ENCODE measurements at regions not wholly inside any gene's neighbourhood (a gene's known extent, or its start where the extent isn't known, plus 50 kb on each side); places are given as distances from the start of the nearest gene placed in this dataset.

GRCh38 chr12:43162138-43162537, 389.9 kb downstream of the ADAMTS20 start:
- Histone ChIP-seq H3K36me3 (ENCODE audit: insufficient read depth, low read length) (no peaks in the 10 kb centered on the region), H3K9me3 (ENCODE audit: low read depth, low read length) (no peaks in the 10 kb centered on the region), H3K4me3 (no peak overlapping the region), H3K9ac (ENCODE audit: insufficient read length) (no peak overlapping the region), H3K27ac (no peak overlapping the region)
- no peak for DNase-seq (ENCODE audit: low read depth, low spot score)
- no peak for TF ChIP-seq FOXP2 (optimal IDR thresholded peaks at IDR 0.05; ENCODE audit: control extremely low read depth, extremely low read length, insufficient read depth)

GRCh38 chr12:43159506-43159905, 392.5 kb downstream of the ADAMTS20 start:
- TF ChIP-seq EZH2 (IDR thresholded peaks at IDR 0.05) (no peak), POLR2AphosphoS5 (IDR thresholded peaks at IDR 0.05; ENCODE audit: borderline replicate concordance, low read depth, low read length) (no peak), FOXP2 (optimal IDR thresholded peaks at IDR 0.05; ENCODE audit: control extremely low read depth, extremely low read length, insufficient read depth) (no peak)
- no peak for DNase-seq (ENCODE audit: low read depth, low spot score)
- Histone ChIP-seq H3K9ac (ENCODE audit: insufficient read length) (no peak overlapping the region), H3K36me3 (ENCODE audit: insufficient read depth, low read length) (no peaks in the 10 kb centered on the region), H3K4me3 (no peak overlapping the region), H3K9me3 (ENCODE audit: low read depth, low read length) (no peaks in the 10 kb centered on the region), H3K27ac (no peak overlapping the region)

GRCh38 chr12:43158126-43158525, 393.9 kb downstream of the ADAMTS20 start:
- TF ChIP-seq EZH2 (IDR thresholded peaks at IDR 0.05) (no peak), POLR2AphosphoS5 (IDR thresholded peaks at IDR 0.05; ENCODE audit: borderline replicate concordance, low read depth, low read length) (no peak), FOXP2 (optimal IDR thresholded peaks at IDR 0.05; ENCODE audit: control extremely low read depth, extremely low read length, insufficient read depth) (no peak)
- no peak for DNase-seq (ENCODE audit: low read depth, low spot score)
- no peak overlapping the region for H3K27ac ChIP-seq
- no peak overlapping the region for H3K9ac ChIP-seq (ENCODE audit: insufficient read length)
- no peaks in the 10 kb centered on the region for H3K9me3 ChIP-seq (ENCODE audit: low read depth, low read length)
- H3K4me3 ChIP-seq, result no peak overlapping the region
- H3K36me3 ChIP-seq (ENCODE audit: insufficient read depth, low read length), result no peaks in the 10 kb centered on the region

- Histone ChIP-seq H3K27ac (no peak overlapping the region), H3K9me3 (ENCODE audit: low read depth, low read length) (no peaks in the 10 kb centered on the region)
Observed at GRCh38 chr12:43155376-43155775, 396.6 kb downstream of the ADAMTS20 start.

GRCh38 chr12:43154498-43155045, 397.4 kb downstream of the ADAMTS20 start:
- no peaks in the 10 kb centered on the region for H3K9me3 ChIP-seq (ENCODE audit: low read depth, low read length)
- no peak overlapping the region for H3K27ac ChIP-seq
- no peak for DNase-seq (ENCODE audit: low read depth, low spot score)
- TF ChIP-seq FOXP2 (optimal IDR thresholded peaks at IDR 0.05; ENCODE audit: control extremely low read depth, extremely low read length, insufficient read depth) (no peak), EZH2 (IDR thresholded peaks at IDR 0.05) (no peak), POLR2AphosphoS5 (IDR thresholded peaks at IDR 0.05; ENCODE audit: borderline replicate concordance, low read depth, low read length) (no peak)
- no peaks in the 10 kb centered on the region for H3K36me3 ChIP-seq (ENCODE audit: insufficient read depth, low read length)
- H3K4me3 ChIP-seq, result no peak overlapping the region
- H3K9ac ChIP-seq (ENCODE audit: insufficient read length), result no peak overlapping the region

More at GRCh38 chr12:43155376-43155775, 396.6 kb downstream of the ADAMTS20 start:
- Histone ChIP-seq H3K36me3 (ENCODE audit: insufficient read depth, low read length) (no peaks in the 10 kb centered on the region), H3K4me3 (no peak overlapping the region), H3K9ac (ENCODE audit: insufficient read length) (no peak overlapping the region)
- TF ChIP-seq FOXP2 (optimal IDR thresholded peaks at IDR 0.05; ENCODE audit: control extremely low read depth, extremely low read length, insufficient read depth) (no peak), POLR2AphosphoS5 (IDR thresholded peaks at IDR 0.05; ENCODE audit: borderline replicate concordance, low read depth, low read length) (no peak), EZH2 (IDR thresholded peaks at IDR 0.05) (no peak)
- DNase-seq (ENCODE audit: low read depth, low spot score), result no peak

GRCh38 chr12:43151441-43151981, 400.5 kb downstream of the ADAMTS20 start:
- no peak overlapping the region for H3K9ac ChIP-seq (ENCODE audit: insufficient read length)
- no peak for DNase-seq (ENCODE audit: low read depth, low spot score)
- H3K36me3 ChIP-seq (ENCODE audit: insufficient read depth, low read length), result no peaks in the 10 kb centered on the region
- no peaks in the 10 kb centered on the region for H3K9me3 ChIP-seq (ENCODE audit: low read depth, low read length)
- peak overlapping the region; percentile 56; the same call in 1 of the 2 replicates for H3K27ac ChIP-seq
- no peak for TF ChIP-seq POLR2AphosphoS5 (IDR thresholded peaks at IDR 0.05; ENCODE audit: borderline replicate concordance, low read depth, low read length)
- no peak for TF ChIP-seq FOXP2 (optimal IDR thresholded peaks at IDR 0.05; ENCODE audit: control extremely low read depth, extremely low read length, insufficient read depth)
- no peak for TF ChIP-seq EZH2 (IDR thresholded peaks at IDR 0.05)
- H3K4me3 ChIP-seq, result peak overlapping the region; percentile 35

GRCh38 chr12:43148691-43149090, 403.3 kb downstream of the ADAMTS20 start:
- Histone ChIP-seq H3K9ac (ENCODE audit: insufficient read length) (no peak overlapping the region), H3K36me3 (ENCODE audit: insufficient read depth, low read length) (no peaks in the 10 kb centered on the region), H3K4me3 (no peak overlapping the region), H3K9me3 (ENCODE audit: low read depth, low read length) (no peaks in the 10 kb centered on the region), H3K27ac (peak overlapping the region; percentile 67; the same call in 1 of the 2 replicates)
- no peak for TF ChIP-seq POLR2AphosphoS5 (IDR thresholded peaks at IDR 0.05; ENCODE audit: borderline replicate concordance, low read depth, low read length)
- no peak for TF ChIP-seq EZH2 (IDR thresholded peaks at IDR 0.05)
- no peak for TF ChIP-seq FOXP2 (optimal IDR thresholded peaks at IDR 0.05; ENCODE audit: control extremely low read depth, extremely low read length, insufficient read depth)
- no peak for DNase-seq (ENCODE audit: low read depth, low spot score)

- H3K36me3 ChIP-seq (ENCODE audit: insufficient read depth, low read length), result no peaks in the 10 kb centered on the region
- H3K9ac ChIP-seq (ENCODE audit: insufficient read length), result no peak overlapping the region
- no peaks in the 10 kb centered on the region for H3K9me3 ChIP-seq (ENCODE audit: low read depth, low read length)
- H3K4me3 ChIP-seq, result no peak overlapping the region
- DNase-seq (ENCODE audit: low read depth, low spot score), result no peak
- TF ChIP-seq EZH2 (IDR thresholded peaks at IDR 0.05) (no peak), FOXP2 (optimal IDR thresholded peaks at IDR 0.05; ENCODE audit: control extremely low read depth, extremely low read length, insufficient read depth) (no peak), POLR2AphosphoS5 (IDR thresholded peaks at IDR 0.05; ENCODE audit: borderline replicate concordance, low read depth, low read length) (no peak)
- H3K27ac ChIP-seq, result peak overlapping the region; percentile 12; the same call in 1 of the 2 replicates
Observed at GRCh38 chr12:43147878-43148277, 404.1 kb downstream of the ADAMTS20 start.

GRCh38 chr12:43145481-43145880, 406.5 kb downstream of the ADAMTS20 start:
- no peak overlapping the region for H3K4me3 ChIP-seq
- no peak overlapping the region for H3K9ac ChIP-seq (ENCODE audit: insufficient read length)
- H3K27ac ChIP-seq, result no peak overlapping the region
- H3K36me3 ChIP-seq (ENCODE audit: insufficient read depth, low read length), result no peaks in the 10 kb centered on the region
- no peaks in the 10 kb centered on the region for H3K9me3 ChIP-seq (ENCODE audit: low read depth, low read length)
- TF ChIP-seq EZH2 (IDR thresholded peaks at IDR 0.05) (no peak), POLR2AphosphoS5 (IDR thresholded peaks at IDR 0.05; ENCODE audit: borderline replicate concordance, low read depth, low read length) (no peak), FOXP2 (optimal IDR thresholded peaks at IDR 0.05; ENCODE audit: control extremely low read depth, extremely low read length, insufficient read depth) (no peak)
- no peak for DNase-seq (ENCODE audit: low read depth, low spot score)

All from SK-N-MC (cell line).